PC-9 (cell line): ENCODE measurements at regions not wholly inside any gene's neighbourhood (a gene's known extent, or its start where the extent isn't known, plus 50 kb on each side); places are given as distances from the start of the nearest gene placed in this dataset.

Experiments used
- EZH2 ChIP-seq: fragments of 200-600 bp; sonication (generic); IDR thresholded peaks from 2 replicates; pipeline ENCODE4 v1.8.0; 2017; ENCODE audit warnings: antibody characterized with exemption, low read depth
- TF ChIP-seq, protein P1 (sequence below): fragments of 200-600 bp; sonication (generic); conservative IDR thresholded peaks from 2 replicates; pipeline ENCODE4 v1.6.1; 2017; ENCODE audit warnings: mixed run types, antibody characterized with exemption, mild to moderate bottlenecking, moderate library complexity

DNA sequence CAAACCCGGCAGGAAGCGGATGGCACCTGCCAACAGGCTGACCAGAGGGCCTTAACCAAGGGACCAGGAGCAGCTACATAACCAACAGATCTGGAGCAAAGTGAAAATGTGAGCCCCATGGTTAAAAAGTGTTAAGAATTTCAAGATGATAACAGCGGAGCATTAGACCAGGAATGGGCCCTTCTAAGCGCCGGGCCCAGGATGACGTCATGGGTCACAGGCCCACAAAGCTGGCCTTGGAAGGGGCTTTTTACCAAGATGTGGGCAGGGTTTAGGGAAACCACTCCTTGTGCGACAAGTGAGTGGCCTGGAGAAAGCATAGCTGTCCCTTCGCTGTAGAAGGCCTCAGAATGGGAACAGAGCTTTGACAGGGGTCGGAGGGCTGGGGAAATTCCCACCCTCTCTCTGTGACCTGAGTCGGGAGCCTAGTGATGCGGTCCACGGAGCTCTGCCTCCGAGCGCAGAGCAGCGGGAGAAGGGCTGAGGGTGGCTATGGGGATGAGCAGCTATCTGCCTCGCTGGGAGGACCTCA, 84.4 kb upstream of the RPL38 start:
- TF ChIP-seq, protein P1, sequence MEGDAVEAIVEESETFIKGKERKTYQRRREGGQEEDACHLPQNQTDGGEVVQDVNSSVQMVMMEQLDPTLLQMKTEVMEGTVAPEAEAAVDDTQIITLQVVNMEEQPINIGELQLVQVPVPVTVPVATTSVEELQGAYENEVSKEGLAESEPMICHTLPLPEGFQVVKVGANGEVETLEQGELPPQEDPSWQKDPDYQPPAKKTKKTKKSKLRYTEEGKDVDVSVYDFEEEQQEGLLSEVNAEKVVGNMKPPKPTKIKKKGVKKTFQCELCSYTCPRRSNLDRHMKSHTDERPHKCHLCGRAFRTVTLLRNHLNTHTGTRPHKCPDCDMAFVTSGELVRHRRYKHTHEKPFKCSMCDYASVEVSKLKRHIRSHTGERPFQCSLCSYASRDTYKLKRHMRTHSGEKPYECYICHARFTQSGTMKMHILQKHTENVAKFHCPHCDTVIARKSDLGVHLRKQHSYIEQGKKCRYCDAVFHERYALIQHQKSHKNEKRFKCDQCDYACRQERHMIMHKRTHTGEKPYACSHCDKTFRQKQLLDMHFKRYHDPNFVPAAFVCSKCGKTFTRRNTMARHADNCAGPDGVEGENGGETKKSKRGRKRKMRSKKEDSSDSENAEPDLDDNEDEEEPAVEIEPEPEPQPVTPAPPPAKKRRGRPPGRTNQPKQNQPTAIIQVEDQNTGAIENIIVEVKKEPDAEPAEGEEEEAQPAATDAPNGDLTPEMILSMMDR: no peak
- no peak for TF ChIP-seq EZH2
